ENCODE measurements at regions not wholly inside any gene's neighbourhood (a gene's known extent, or its start where the extent isn't known, plus 50 kb on each side); places are given as distances from the start of the nearest gene placed in this dataset.

DNA sequence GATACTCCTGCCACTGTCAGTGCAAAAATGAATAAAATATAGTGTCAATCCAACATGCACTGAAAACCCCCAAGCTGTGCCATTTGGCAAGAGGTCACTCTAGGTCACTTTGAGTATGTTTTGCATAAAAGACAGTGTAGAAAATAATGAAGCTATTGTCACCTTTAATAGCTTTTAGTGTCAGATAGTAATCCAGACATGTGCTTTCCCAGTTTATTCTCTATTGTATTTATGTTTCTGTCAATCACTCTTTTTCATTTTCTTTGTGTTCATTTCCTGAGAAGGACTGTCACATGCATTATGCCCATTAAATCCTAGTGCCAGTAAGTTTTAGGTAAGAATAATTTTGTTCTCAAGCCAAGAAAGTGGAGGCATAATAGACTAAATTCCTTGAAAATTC is 1073.9 kb upstream of the CDH2 start:
- DNase-seq (ENCODE audit: low read depth, low spot score) = no peak

DNA sequence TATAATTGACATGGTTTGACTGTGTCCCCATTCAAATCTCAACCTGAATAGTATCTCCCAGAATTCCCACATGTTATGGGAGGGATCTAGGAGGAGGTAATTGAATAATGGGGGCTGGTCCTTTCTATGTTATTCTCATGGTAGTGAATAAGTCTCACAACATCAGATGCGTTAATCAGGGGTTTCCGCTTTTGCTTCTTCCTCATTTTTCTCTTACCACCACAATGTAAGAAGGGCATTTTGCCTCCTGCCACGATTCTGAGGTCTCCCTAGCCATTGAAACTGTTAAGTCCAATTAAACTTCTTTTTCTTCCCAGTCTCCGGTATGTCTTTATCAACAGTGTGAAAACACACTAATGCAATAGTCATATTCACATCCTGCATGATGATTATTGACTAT is 1073.3 kb upstream of the CDH2 start:
- no peak for DNase-seq (ENCODE audit: low read depth, low spot score)

DNA sequence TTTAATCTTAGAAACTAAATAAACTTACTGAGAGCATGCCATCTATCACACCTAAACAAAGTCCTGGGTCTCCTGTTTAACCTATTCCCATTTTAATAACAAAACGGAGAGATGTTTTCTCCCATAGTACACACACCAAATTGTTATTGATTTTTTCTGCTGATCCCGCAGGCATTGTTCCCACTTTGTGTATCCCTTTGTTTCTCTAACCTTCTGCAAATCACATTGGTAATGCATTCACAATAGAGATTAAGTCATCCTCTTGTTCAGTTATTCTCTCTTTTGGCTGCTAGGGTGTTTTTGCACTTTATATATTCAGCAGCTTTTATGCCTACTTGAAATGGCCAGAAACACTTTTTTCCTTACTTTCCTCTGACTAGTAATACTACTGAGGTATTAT is 1071.9 kb upstream of the CDH2 start:
- no peak for DNase-seq (ENCODE audit: low read depth, low spot score)

DNA sequence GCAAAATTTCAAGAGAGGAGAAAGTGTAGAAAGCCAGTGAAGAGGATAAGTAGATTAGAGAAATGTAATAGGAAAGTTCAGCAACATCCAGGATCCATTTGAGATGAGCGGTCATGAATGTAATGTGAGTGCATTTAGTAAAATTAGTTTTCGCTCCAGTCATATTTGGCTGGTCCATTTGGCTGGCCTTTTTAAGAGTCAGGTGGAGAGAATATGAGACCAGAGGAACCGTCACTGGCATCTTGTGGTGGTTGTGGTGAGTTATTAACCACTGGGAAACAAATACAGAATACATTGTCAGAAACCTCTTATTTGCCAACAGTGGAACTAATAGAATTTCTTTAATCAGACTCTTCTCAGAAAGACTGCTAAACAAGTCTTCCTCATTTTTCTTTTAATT is 1064.3 kb upstream of the CDH2 start:
- no peak for DNase-seq (ENCODE audit: low read depth, low spot score)

DNA sequence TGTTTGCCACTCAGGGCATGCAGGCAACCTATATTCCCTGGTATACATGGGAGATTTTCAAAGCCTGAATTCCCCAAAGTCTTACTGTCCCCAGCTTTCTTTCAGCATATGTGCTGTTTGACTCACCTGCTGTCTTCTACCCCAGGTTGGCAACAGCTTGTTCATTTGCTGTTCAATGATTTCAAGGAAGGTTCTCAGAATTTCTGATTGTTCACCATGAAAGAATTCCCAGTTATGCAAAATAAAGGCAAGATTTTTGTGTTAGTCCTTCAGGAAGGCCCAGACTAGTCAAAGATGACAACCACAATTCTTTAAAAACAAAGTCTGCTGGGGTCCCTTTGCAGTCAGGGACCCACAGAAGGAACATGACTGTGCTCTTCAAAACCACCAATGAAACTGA is 1057.8 kb upstream of the CDH2 start:
- DNase-seq (ENCODE audit: low read depth, low spot score) = no peak

DNA sequence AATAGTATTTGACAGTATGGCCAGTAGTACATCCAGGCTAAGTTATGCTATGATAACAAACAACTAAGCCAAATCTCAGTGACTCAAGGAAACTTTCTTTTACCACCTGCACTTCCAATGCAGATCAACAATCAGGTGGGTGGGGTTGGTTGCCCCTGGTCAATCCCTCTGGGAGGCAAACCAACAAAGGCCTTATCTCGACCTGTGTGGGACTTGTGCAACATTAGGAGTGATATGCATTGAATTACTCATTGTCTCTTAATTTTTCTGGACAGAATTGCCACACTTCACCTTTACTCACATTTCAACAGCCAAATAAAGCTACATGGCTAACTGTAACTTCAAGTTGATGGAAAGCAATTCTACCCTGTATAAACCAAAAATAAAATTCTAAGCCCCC is 1049.3 kb upstream of the CDH2 start:
- DNase-seq (ENCODE audit: low read depth, low spot score) = no peak

DNA sequence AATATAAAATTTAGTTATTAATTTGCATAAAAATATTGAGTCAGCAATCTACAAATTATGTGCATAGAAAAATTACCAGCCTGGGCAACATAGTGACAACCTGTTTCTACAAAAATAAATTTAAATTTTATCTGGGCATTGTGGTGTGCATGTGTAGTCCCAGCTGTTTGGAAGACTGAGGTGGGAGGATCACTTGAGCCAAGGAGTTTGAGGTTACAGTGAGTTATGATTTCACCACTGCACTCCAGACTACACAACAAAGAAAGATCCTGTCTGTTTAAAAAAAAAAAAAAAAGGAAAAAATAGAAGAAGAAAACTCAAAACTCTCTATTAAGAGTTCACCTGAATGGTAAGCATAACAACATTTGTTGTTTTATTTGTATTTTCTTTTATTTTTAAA is 1048.4 kb upstream of the CDH2 start:
- no peak for DNase-seq (ENCODE audit: low read depth, low spot score)

DNA sequence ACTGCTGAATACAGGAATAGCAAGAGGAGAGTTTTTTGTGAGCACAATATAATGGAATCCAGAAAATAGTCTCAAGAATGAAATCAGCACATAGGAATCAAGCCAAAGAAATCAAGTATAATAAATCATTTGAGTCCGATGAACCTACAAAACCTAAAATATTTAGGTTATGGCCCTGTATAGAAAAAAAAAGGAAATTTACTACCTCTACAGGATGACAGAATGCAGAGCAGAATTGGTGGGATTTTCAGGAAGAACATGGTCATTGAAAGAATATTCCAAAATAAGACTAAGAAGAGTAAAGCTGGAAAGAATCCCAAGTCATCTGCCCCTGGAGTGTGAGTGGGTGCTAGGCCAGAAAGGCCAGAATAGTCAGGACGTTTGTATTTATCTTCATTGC is 1041.2 kb upstream of the CDH2 start:
- no peak for DNase-seq (ENCODE audit: low read depth, low spot score)

DNA sequence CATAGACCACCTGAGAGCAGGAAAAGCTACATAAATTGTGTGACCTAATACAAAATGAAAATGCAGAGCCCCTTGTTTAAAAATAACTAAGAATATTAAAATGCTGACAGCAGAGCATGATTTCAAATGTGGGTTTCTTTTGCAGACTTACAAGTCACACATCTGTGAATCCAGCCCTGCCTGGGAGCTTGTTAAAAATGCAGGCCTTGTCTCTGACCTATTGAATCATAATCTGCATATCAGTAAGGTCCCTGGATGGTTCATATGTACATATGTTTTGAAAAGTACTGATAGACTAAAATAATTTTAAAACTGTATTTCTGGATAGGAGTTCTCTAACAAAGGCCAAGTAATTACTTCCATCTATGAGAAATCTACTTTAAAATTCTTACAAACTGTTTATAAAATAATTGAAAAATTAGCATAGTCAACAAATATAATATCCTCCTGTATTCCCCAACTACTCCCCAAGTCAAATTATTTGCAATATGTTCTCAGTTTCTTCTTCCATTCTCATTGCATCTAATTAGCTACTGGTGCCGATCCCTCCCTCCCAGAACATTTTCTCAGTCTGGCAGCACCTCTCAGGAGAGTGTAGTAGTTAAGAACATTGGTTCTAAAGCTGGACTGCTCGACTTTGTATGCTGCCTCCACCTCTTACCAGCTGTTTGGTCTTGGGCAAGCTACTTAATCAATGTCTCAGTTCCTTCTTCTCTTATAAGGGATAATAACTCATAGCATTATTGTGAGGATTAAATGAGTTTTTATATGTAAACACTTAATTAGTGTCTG is 1040.4 kb upstream of the CDH2 start:
- no peak for DNase-seq (ENCODE audit: low read depth, low spot score)

DNA sequence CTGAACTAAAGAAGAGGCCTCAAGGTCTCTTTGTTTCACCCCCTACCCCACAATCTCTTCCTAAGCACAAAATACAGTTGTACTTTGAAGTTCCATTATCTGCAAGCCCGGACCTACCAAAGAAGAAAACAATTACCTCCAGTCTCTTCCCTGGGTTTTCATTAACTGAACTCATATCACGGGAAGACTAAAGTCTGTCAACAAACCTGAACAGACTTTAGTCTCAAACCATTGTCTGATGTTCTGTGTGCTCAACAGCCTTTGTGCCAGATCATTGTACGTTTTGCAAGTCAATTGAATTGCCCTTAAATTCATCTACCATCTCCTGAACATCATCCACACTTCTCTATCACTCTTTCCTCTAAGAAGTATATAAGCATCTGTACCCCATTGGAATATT is 1021.9 kb upstream of the CDH2 start:
- DNase-seq (ENCODE audit: low read depth, low spot score) = no peak

DNA sequence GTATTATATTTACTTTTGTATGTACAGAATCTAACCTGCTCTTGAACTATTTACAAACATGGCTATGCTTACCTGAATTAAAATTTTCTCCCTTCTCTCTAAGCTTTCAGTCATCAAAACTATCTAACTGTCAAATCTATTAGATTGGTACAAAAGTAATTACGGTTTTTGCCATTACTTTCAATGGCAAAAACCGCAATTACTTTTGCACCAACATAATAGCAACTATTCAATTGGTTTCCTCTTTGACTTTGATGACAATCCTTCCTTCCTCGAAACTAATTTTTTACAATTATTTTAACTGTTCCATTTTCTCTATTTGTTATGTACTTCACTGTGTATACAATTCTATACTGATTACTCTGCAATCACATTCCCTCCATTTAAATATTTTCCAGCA is 1019.4 kb upstream of the CDH2 start:
- no peak for DNase-seq (ENCODE audit: low read depth, low spot score)

DNA sequence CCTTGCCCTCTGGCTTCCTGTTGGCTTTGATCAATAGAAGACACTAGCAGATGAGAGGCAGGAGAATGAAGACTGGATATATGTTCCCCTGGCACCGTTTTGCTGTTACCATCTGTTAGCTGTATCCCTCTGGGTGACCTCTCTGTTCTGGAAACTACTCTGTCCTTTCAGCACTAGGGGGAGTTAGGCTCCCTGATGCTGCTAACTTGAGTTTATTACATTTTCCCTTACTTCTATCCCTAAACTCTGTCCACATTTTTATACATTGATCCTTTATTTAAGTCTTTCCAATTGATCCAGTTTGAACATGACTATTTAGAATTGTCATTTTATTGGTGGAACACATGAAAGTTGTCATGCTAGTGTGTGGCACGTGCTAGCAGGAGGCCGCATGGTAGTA is 1014.3 kb upstream of the CDH2 start:
- no peak for DNase-seq (ENCODE audit: low read depth, low spot score)

DNA sequence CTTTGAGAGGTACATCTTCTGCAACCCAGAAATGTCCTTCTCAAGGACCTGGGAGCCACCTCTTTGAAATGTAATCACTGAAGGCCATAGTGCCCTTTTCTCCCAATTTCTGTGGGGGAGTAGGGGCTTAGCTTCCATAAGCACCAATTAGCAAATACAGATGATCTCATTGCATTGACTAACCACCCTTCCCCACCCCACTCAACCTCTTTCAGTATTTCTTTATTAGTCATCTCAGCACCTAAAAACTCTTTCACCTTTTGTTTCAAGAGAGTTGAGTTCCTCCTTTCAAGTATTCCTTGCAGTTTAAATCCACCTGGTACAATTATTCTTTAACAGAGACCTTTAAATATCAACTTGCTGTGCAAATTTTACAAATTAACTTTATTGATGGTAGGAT is 1011.8 kb upstream of the CDH2 start:
- DNase-seq (ENCODE audit: low read depth, low spot score) = no peak

DNA sequence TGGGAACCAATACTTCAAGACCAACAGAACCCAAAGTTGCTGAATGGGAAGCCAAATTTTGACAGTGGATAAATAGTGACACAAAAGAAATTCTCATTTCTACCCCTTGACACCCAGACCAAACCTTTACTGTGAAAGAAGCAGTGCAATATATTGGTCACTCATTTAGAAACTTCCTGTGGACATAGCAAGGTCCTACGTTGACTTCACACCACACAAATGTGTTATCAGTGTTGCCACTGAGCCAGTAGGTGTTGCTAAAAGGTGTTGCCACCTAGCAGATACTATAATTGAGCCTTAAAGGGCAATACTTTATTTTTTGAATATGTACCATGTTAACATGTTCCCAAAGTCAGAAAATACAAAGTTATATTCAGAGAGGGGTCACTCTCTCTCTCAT is 1008.9 kb upstream of the CDH2 start:
- no peak for DNase-seq (ENCODE audit: low read depth, low spot score)

DNA sequence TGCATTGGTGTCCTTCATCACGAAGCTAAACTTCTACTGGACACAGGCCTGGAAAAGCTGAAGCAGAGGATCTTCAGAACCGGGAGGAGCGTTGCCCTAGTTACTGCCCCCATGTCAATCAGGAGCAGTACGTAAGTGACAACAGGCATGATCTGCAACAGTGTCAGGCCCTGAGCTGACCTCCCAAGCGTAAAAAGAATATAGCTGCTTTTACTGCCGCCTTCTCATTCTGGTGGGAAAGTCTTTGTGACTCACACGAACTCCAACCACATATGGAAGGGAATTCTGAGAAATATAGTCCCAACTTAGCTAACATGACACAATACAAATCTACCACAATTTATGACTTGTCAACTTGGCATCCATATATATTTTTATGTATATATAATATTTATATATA is 1007.7 kb upstream of the CDH2 start:
- no peak for DNase-seq (ENCODE audit: low read depth, low spot score)

DNA sequence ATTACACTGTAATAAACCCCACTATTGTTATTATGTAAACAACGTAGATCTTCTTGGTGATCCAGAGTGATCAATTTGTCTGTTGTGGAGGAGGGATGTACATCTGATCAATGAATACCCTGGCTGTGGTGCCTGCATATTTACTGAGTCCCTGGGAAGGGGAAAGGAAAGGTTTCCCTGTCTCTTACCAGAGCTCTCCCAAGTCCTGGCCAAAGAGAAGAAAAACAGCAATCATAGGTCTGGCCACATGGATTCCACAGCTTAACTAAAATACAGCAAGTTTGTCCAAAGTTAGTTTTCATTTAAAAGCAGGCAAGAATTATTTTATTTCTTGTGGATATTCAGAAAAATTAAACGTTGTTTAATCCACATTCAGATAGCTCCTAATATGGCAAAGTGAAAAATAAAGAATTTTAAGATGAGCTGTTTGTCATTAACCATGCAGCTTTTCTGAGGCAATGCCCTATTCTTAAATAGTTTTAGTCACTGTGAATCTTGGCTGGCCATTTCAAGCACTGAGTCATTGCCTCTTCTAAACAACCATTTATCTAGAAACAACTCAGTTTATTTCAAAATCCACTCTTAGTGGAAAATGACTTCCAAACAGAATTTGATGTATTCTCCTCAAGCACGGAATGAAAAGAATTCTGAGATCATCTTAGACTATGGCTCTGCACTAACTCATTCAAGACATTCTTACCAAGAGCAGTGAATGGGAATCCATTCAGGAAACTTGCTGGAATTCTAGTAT is 1004.4 kb upstream of the CDH2 start:
- DNase-seq (ENCODE audit: low read depth, low spot score) = no peak

DNA sequence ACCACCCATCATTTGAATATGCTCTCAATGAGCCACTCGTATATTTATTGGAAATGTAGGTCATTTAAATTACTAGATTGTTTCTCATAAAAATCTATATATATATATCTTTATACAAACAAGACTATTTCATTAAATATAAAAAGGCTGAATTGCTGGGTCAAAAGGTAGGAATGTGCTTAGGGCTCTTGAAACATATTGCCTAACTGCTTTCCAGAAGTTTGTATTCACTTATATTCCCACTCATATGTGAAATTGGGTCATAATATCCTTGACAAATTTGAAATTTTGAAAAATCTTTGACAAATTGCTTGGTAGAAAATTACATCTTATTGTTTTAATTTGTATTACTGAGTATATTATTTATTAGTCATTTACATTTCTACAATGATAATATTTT is 999.8 kb upstream of the CDH2 start:
- no peak for DNase-seq (ENCODE audit: low read depth, low spot score)

DNA sequence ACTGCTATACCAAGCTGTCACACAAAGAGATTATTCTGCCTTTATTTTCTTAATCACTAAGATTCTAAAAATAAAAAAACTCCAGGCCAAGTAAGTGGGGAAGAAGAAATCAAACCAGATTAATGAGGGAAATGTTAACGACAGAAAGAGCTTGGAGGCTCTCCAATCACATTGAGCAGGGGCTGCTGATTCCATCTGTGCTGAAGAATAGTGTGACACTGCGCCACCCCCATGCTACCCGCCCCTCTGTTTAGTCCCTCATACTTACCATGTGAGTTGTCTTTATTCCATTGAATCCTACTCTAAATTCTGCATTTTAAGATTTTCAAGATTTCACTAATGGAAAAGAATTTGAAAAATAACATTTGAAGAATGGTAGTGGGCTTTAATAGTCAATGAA is 998.0 kb upstream of the CDH2 start:
- DNase-seq (ENCODE audit: low read depth, low spot score) = no peak

DNA sequence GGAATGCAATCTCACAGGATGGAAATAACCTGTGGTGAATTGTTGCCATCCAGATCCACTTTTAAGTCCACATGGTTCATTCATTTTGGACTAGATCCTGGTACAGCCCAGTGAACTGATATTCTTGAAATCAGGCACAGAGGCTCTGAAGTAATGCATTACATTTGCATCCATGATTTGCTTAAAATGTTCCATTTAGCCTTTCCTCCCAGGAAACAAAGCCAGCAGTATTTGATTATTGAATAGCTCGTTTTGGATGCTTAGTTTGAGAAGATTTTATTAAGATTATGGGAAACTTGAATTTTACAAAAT is 995.8 kb upstream of the CDH2 start:
- DNase-seq (ENCODE audit: low read depth, low spot score) = no peak

DNA sequence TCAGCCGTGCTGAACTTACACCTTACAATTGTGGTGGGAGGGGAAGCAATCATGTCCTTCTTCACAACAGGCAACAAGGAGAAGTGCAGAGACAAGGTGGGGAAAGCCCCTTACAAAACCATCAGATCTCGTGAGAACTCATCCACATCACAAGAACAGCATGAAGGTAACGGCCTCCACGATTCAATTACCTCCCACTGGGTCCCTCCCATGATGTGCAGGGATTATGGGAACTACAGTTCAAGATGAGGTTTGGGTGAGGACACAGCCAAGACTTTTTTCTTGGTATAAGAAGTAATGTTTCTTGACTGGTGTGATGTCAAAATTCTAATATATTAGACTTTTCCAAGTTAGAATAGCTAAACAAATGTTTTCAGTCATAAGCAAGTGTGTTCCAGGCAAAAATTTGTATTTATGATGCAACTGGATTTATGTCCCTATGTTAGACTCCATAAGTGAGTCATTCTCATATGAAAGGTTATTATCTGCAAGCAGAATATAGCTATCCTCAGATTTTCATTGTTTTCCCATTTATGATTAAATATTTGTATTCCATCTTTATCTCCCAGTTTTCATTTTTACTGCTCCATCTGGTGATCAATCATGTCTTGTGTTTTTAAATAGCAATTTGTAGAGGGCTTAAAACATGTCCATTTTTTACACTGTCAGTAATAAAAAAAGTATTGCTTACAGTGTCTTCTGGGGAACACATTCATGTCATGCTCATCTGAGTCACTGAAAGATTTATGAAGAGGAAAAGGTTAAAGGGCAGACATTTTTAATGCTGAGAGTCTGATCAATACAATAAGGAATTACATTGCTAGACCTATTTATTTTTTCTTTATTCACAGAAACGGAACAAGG is 995.2 kb upstream of the CDH2 start:
- DNase-seq (ENCODE audit: low read depth, low spot score) = no peak

DNA sequence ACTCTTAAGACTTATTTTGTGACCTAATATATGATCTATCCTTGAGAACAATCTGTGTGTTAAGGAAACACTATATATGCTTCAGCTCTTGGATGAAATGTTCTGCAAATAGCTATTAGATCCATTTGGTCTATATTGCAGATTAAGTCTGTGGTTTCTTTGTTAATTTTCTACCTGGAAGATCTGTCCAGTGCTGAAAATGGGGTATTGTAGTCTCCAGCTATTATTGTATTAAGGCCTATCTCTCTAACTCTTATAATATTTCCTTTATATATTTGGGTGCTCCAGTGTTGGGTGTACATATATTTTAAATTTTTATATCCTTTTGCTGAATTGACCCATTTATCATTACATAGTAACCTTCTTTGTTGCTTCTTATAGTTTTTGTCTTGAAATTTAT is 992.7 kb upstream of the CDH2 start:
- DNase-seq (ENCODE audit: low read depth, low spot score) = no peak

DNA sequence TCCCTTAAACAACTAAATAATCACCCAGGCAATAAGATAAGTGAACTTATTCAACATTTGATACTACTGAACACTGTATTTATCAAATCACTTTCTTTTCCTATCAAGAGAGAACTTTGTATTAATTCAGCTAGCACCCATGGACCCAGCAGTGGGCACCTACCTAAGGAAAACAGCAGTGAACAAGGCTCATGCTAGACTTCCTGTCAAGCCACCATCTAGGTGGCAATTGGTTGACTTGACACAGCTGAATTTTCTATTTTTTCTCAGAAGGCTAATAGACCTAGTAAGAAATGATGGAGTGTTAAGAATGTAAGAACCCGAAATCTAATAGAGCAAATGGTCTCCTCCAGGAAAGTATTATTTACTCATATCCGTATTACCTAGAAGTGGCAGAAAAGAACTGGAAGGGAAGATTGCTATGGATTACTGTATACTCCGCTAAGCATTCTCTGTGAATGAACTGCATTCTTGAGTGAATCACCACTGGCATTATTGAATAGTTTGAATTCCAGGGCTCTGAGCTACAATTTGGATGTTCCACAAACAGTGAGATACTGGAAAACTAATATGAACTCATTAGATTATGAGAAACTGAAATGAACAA is 988.2 kb upstream of the CDH2 start:
- DNase-seq (ENCODE audit: low read depth, low spot score) = no peak
